ENCODE measurements at regions not wholly inside any gene's neighbourhood (a gene's known extent, or its start where the extent isn't known, plus 50 kb on each side); places are given as distances from the start of the nearest gene placed in this dataset.

DNA sequence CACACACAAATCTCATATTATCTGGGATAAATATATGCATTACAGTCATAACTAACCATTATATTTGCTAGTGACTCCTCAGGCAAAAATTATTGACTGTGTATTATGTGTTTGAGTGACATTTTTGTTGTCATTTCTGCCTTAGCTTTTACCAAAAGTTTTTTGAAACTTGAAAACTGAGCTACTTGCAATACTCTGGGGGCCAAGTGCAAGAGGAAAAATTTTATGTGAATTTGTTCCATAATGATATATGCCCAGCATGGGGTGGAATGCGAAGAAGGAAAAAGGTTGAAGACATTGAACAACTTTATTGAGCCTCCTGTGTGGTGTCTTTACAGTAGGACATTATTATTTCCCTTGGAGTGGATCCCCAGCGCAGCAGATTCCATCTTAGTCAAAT lies 176.8 kb upstream of the FERD3L start:
- WGBS, 2 experiments (ENCODE audit: extremely low coverage in 2 of 2, insufficient read length in 1 of 2), result no CpG with 5 or more reads among the region's 2 CpGs
- no peak for ATAC-seq (ENCODE audit: low read depth)
- CTCF ChIA-PET, result interaction anchor here (0.6 kb wide), 1 partner anchor 13 kb away, joined by 3 read pairs; no protein-coding TSS in a partner anchor
- Histone ChIP-seq H4K5ac (ENCODE audit: low read depth, low read length) (no peak overlapping the region), H2AK9ac (replicated peaks; ENCODE audit: low read depth, low read length, poor library complexity) (no peak overlapping the region), H3K56ac (ENCODE audit: extremely low read depth, insufficient read depth, low read length) (no peak overlapping the region), H3K9ac (ENCODE audit: low read depth, low read length) (no peak overlapping the region), H3K36me3 (ENCODE audit: control insufficient read depth, insufficient read depth, low read length) (no peaks in the 10 kb centered on the region), H2BK5ac (ENCODE audit: low read depth, low read length, poor library complexity, severe bottlenecking) (no peak overlapping the region), H4K8ac (ENCODE audit: low read depth in 2 of 2, low read length in 2 of 2) (no peak overlapping the region), H4K91ac (ENCODE audit: insufficient read depth, low read depth, low read length) (no peak overlapping the region), H3K4me2 (ENCODE audit: low read depth, low read length) (no peak overlapping the region), H3K4me3 (ENCODE audit: insufficient read depth, low read depth, low read length) (no peak overlapping the region), H3K18ac (ENCODE audit: low read depth, low read length) (no peak overlapping the region), H2AK5ac (ENCODE audit: low read depth, low read length) (no peak overlapping the region), H2BK15ac (ENCODE audit: low read depth, low read length) (no peak overlapping the region), H3K79me1 (ENCODE audit: low read depth in 1 of 2, low read length in 2 of 2) (no peaks in the 10 kb centered on the region), H3K14ac (replicated peaks; ENCODE audit: low read depth, low read length) (no peak overlapping the region), H3K4me1 (ENCODE audit: control insufficient read depth, insufficient read depth, low read length) (no peaks in the 10 kb centered on the region), H2BK120ac (ENCODE audit: low read depth, low read length) (no peak overlapping the region), H3K27ac (ENCODE audit: insufficient read depth, low read length) (no peak overlapping the region), H3K23ac (ENCODE audit: low read depth, low read length) (no peak overlapping the region), H3K4ac (ENCODE audit: low read depth, low read length) (no peak overlapping the region), H3K9me1 (ENCODE audit: insufficient read depth, low read length) (no peaks in the 10 kb centered on the region; the same call in 1 of the 2 replicates), H2AFZ (replicated peaks; ENCODE audit: low read length, poor library complexity) (no peak overlapping the region), H3K9me3 (ENCODE audit: control insufficient read depth, insufficient read depth, low read length) (no peaks in the 10 kb centered on the region), H3K27me3 (ENCODE audit: control insufficient read depth, insufficient read depth, low read length) (no peaks in the 10 kb centered on the region), H2BK20ac (ENCODE audit: low read depth, low read length) (no peak overlapping the region), H4K20me1 (ENCODE audit: insufficient read depth, low read length) (no peaks in the 10 kb centered on the region)
- in situ Hi-C loops (cut with MboI; ENCODE audit: low sequenced_read_pairs) (no loop called here), intact Hi-C loops (cut with micrococcal nuclease) (no loop called here), dilution Hi-C loops (cut with HindIII; ENCODE audit: low sequenced_read_pairs, unreplicated experiment) (no loop called here)
- TF ChIP-seq MXI1 (IDR thresholded peaks at IDR 0.05; ENCODE audit: borderline replicate concordance, low read depth, low read length), result no peak
- TF ChIP-seq RCOR1 (IDR thresholded peaks at IDR 0.05; ENCODE audit: insufficient replicate concordance, low read length), result no peak
- TF ChIP-seq, protein P1, sequence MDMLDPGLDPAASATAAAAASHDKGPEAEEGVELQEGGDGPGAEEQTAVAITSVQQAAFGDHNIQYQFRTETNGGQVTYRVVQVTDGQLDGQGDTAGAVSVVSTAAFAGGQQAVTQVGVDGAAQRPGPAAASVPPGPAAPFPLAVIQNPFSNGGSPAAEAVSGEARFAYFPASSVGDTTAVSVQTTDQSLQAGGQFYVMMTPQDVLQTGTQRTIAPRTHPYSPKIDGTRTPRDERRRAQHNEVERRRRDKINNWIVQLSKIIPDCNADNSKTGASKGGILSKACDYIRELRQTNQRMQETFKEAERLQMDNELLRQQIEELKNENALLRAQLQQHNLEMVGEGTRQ (IDR thresholded peaks at IDR 0.05; ENCODE audit: low read depth, low read length), result no peak
- TF ChIP-seq, protein P2, sequence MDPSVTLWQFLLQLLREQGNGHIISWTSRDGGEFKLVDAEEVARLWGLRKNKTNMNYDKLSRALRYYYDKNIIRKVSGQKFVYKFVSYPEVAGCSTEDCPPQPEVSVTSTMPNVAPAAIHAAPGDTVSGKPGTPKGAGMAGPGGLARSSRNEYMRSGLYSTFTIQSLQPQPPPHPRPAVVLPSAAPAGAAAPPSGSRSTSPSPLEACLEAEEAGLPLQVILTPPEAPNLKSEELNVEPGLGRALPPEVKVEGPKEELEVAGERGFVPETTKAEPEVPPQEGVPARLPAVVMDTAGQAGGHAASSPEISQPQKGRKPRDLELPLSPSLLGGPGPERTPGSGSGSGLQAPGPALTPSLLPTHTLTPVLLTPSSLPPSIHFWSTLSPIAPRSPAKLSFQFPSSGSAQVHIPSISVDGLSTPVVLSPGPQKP (IDR thresholded peaks at IDR 0.05; ENCODE audit: borderline replicate concordance, low read depth, low read length), result no peak
- TF ChIP-seq FOS (IDR thresholded peaks at IDR 0.05; ENCODE audit: low read depth, low read length), result no peak
- no peak for TF ChIP-seq MAZ (IDR thresholded peaks at IDR 0.05; ENCODE audit: borderline replicate concordance, low read depth, low read length)
- no peak for TF ChIP-seq BHLHE40 (IDR thresholded peaks at IDR 0.05; ENCODE audit: low read depth, low read length)
- TF ChIP-seq RFX5 (IDR thresholded peaks at IDR 0.05; ENCODE audit: low read depth, low read length), result no peak
- TF ChIP-seq, protein P3, sequence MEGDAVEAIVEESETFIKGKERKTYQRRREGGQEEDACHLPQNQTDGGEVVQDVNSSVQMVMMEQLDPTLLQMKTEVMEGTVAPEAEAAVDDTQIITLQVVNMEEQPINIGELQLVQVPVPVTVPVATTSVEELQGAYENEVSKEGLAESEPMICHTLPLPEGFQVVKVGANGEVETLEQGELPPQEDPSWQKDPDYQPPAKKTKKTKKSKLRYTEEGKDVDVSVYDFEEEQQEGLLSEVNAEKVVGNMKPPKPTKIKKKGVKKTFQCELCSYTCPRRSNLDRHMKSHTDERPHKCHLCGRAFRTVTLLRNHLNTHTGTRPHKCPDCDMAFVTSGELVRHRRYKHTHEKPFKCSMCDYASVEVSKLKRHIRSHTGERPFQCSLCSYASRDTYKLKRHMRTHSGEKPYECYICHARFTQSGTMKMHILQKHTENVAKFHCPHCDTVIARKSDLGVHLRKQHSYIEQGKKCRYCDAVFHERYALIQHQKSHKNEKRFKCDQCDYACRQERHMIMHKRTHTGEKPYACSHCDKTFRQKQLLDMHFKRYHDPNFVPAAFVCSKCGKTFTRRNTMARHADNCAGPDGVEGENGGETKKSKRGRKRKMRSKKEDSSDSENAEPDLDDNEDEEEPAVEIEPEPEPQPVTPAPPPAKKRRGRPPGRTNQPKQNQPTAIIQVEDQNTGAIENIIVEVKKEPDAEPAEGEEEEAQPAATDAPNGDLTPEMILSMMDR (conservative IDR thresholded peaks at IDR 0.05; ENCODE audit: low read depth, low read length), result no peak
- TF ChIP-seq POLR2A (IDR thresholded peaks at IDR 0.05; ENCODE audit: low read depth, low read length), result no peak
- TF ChIP-seq NFE2L2 (IDR thresholded peaks at IDR 0.05; ENCODE audit: low read depth, low read length), result no peak
- TF ChIP-seq RAD21 (IDR thresholded peaks at IDR 0.05; ENCODE audit: low read length), result no peak
- no peak for TF ChIP-seq SMC3 (IDR thresholded peaks at IDR 0.05; ENCODE audit: low read depth, low read length)
- no peak for TF ChIP-seq MAFK (IDR thresholded peaks at IDR 0.05; ENCODE audit: low read depth, low read length)
- POLR2A ChIA-PET (ENCODE audit: unreplicated experiment), result no interaction called here
- DNase-seq, result no peak
- no TSS peak for BruUV-seq (replicated peaks)
